ENCODE measurements at regions not wholly inside any gene's neighbourhood (a gene's known extent, or its start where the extent isn't known, plus 50 kb on each side); places are given as distances from the start of the nearest gene placed in this dataset.
A peak's percentile ranks its signal among the peaks of the same experiment; 100 is the strongest.

DNA sequence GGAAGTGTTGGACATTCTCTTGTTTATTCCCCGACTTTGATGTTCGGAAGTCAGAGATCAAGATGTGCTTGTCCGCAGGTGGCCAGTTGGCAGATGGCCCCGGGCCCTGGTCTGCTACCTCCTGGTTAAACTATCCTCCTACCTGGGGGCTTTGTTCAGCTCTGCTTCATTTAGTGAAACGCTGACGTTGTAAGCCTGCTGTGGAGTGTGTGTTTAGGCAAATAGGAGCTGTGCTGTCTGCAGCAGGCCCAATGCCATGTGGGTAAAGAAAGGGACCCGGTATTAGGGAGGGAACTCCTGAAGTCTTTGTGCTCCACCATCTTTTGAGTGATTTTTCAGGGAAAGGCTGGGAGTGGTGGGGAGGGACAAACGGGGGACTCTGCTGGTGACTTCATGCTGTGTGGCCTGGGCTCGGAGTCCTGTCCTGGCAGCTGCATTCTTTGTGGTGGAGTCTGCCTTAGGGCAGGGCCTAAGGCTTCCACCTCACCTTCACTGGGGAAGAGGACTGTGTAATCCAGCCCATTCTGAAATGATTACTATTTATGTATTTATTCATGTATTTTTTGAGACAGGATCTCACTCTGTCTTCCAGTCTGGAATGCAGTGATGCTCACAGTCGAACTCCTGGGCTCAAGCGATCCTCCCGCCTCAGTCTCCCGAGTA is 171.1 kb upstream of the KLF6 start:
- H3K27me3 ChIP-seq (ENCODE audit: control insufficient read depth, insufficient read depth, low read length): no peaks in the 10 kb centered on the region
- POLR2A ChIA-PET: interaction anchor here (1.7 kb wide), 1 partner anchor 102 kb away, joined by 3 read pairs; no protein-coding TSS in a partner anchor
- H3K27ac ChIP-seq (ENCODE audit: low read length): peak overlapping the region; percentile 96
- intact Hi-C loops (cut with micrococcal nuclease; ENCODE audit: unreplicated experiment) (loop anchor here (10.0 kb wide), 1 partner anchor 99 kb away; no protein-coding TSS in a partner anchor), in situ Hi-C loops (cut with HindIII; ENCODE audit: low pct_unique_long_range_greater_than_20kb, low sequenced_read_pairs) (no loop called here)
- BruUV-seq (replicated peaks): no TSS peak
- H3K9me3 ChIP-seq (ENCODE audit: control insufficient read depth, insufficient read depth, low read depth, low read length): no peaks in the 10 kb centered on the region
- H3K4me3 ChIP-seq (ENCODE audit: low read depth in 2 of 2, low read length in 2 of 2): no peak overlapping the region
- peak; percentile 62 for ATAC-seq
- CTCF ChIA-PET: no interaction called here
- DNase-seq (ENCODE audit: low read depth, low spot score): no peak
- H3K4me1 ChIP-seq (ENCODE audit: control insufficient read depth, insufficient read depth, low read length): peaks cover 48% of the 10 kb centered on the region
- no peaks in the 10 kb centered on the region for H3K36me3 ChIP-seq (ENCODE audit: control insufficient read depth, insufficient read depth, low read length)
- TF ChIP-seq TCF7L2 (IDR thresholded peaks at IDR 0.05; ENCODE audit: low read depth, low read length) (peak; percentile 76), POLR2AphosphoS5 (IDR thresholded peaks at IDR 0.05; ENCODE audit: low read depth, low read length) (no peak)

DNA sequence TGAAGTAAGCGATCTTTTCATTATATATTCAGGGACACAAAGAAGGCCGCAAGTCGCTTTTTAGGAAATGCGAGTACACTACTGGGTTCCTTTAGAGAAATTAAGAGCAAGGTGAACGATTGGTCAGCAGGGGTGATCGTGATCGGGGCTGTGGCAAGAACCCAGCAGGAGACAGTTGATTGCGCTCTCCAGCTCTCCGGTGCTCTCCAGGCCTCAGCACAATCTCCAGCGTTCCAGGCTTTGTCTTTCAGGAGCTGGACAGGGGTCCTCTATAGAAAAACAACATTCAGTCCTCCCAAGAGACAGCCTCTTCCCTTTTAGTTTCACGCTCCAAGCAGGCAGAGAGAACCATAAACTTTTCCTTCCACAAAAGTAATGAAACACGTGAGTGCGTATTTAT is 170.5 kb upstream of the KLF6 start:
- Histone ChIP-seq H3K4me1 (ENCODE audit: control insufficient read depth, insufficient read depth, low read length) (peaks cover 43% of the 10 kb centered on the region), H3K4me3 (ENCODE audit: low read depth in 2 of 2, low read length in 2 of 2) (no peak overlapping the region), H3K27me3 (ENCODE audit: control insufficient read depth, insufficient read depth, low read length) (no peaks in the 10 kb centered on the region), H3K36me3 (ENCODE audit: control insufficient read depth, insufficient read depth, low read length) (no peaks in the 10 kb centered on the region), H3K27ac (ENCODE audit: low read length) (peak overlapping the region; percentile 96), H3K9me3 (ENCODE audit: control insufficient read depth, insufficient read depth, low read depth, low read length) (no peaks in the 10 kb centered on the region)
- intact Hi-C loops (cut with micrococcal nuclease; ENCODE audit: unreplicated experiment) (loop anchor here (10.0 kb wide), 1 partner anchor 99 kb away; no protein-coding TSS in a partner anchor), in situ Hi-C loops (cut with HindIII; ENCODE audit: low pct_unique_long_range_greater_than_20kb, low sequenced_read_pairs) (no loop called here)
- TF ChIP-seq, protein P1, sequence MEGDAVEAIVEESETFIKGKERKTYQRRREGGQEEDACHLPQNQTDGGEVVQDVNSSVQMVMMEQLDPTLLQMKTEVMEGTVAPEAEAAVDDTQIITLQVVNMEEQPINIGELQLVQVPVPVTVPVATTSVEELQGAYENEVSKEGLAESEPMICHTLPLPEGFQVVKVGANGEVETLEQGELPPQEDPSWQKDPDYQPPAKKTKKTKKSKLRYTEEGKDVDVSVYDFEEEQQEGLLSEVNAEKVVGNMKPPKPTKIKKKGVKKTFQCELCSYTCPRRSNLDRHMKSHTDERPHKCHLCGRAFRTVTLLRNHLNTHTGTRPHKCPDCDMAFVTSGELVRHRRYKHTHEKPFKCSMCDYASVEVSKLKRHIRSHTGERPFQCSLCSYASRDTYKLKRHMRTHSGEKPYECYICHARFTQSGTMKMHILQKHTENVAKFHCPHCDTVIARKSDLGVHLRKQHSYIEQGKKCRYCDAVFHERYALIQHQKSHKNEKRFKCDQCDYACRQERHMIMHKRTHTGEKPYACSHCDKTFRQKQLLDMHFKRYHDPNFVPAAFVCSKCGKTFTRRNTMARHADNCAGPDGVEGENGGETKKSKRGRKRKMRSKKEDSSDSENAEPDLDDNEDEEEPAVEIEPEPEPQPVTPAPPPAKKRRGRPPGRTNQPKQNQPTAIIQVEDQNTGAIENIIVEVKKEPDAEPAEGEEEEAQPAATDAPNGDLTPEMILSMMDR (IDR thresholded peaks at IDR 0.05): no peak
- TF ChIP-seq, protein P2, sequence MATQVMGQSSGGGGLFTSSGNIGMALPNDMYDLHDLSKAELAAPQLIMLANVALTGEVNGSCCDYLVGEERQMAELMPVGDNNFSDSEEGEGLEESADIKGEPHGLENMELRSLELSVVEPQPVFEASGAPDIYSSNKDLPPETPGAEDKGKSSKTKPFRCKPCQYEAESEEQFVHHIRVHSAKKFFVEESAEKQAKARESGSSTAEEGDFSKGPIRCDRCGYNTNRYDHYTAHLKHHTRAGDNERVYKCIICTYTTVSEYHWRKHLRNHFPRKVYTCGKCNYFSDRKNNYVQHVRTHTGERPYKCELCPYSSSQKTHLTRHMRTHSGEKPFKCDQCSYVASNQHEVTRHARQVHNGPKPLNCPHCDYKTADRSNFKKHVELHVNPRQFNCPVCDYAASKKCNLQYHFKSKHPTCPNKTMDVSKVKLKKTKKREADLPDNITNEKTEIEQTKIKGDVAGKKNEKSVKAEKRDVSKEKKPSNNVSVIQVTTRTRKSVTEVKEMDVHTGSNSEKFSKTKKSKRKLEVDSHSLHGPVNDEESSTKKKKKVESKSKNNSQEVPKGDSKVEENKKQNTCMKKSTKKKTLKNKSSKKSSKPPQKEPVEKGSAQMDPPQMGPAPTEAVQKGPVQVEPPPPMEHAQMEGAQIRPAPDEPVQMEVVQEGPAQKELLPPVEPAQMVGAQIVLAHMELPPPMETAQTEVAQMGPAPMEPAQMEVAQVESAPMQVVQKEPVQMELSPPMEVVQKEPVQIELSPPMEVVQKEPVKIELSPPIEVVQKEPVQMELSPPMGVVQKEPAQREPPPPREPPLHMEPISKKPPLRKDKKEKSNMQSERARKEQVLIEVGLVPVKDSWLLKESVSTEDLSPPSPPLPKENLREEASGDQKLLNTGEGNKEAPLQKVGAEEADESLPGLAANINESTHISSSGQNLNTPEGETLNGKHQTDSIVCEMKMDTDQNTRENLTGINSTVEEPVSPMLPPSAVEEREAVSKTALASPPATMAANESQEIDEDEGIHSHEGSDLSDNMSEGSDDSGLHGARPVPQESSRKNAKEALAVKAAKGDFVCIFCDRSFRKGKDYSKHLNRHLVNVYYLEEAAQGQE (IDR thresholded peaks at IDR 0.05; ENCODE audit: insufficient read depth in 1 of 2, low read depth in 2 of 2, low read length in 1 of 2): peak; percentile 74 to 75
- TF ChIP-seq TCF7L2 (IDR thresholded peaks at IDR 0.05; ENCODE audit: low read depth, low read length): no peak
- no peak for DNase-seq (ENCODE audit: low read depth, low spot score)
- ChIA-PET CTCF (no interaction called here), POLR2A (interaction anchor here (1.7 kb wide), 1 partner anchor 103 kb away, joined by 3 read pairs; no protein-coding TSS in a partner anchor)
- peak; percentile 85 for ATAC-seq
- no TSS peak for BruUV-seq (replicated peaks)

DNA sequence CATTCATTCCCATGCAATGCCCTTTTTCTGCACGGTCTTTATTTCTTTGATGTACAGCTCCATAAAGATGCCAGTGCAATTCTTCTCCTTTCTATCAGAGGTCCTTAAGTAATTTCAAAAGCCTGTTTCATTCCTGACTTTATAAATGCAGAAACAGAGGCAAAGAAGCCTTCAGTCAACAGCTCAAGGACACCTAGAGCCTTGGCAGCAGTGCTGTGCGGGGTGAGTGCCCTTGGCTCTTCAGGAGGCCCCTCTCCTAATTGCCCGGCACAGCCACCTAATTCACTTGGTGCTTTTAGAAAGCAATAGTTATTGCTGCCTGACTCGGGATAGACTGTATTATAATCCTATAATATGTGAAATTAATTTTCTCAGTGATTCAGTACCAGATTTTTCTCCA is 169.6 kb upstream of the KLF6 start:
- intact Hi-C loops (cut with micrococcal nuclease; ENCODE audit: unreplicated experiment): loop anchor here (10.0 kb wide), 1 partner anchor 100 kb away; no protein-coding TSS in a partner anchor
- BruUV-seq (replicated peaks): no TSS peak
- Histone ChIP-seq H3K9me3 (ENCODE audit: control insufficient read depth, insufficient read depth, low read depth, low read length) (no peaks in the 10 kb centered on the region), H3K4me3 (ENCODE audit: low read depth in 2 of 2, low read length in 2 of 2) (no peak overlapping the region), H3K36me3 (ENCODE audit: control insufficient read depth, insufficient read depth, low read length) (no peaks in the 10 kb centered on the region), H3K27ac (ENCODE audit: low read length) (peak overlapping the region; percentile 96), H3K4me1 (ENCODE audit: control insufficient read depth, insufficient read depth, low read length) (peaks cover 35% of the 10 kb centered on the region), H3K27me3 (ENCODE audit: control insufficient read depth, insufficient read depth, low read length) (no peaks in the 10 kb centered on the region)
- in situ Hi-C loops (cut with HindIII; ENCODE audit: low pct_unique_long_range_greater_than_20kb, low sequenced_read_pairs): no loop called here
- ChIA-PET CTCF (no interaction called here), POLR2A (interaction anchor here (0.6 to 0.7 kb wide), 3 partner anchors 48 to 170 kb away, joined by 3 to 6 read pairs (median 4); partner anchors contain the start of gene KLF6)
- ATAC-seq: no peak
- TF ChIP-seq POLR2AphosphoS5 (IDR thresholded peaks at IDR 0.05; ENCODE audit: low read depth, low read length): no peak
- TF ChIP-seq, protein P2 (IDR thresholded peaks at IDR 0.05; ENCODE audit: insufficient read depth in 1 of 2, low read depth in 2 of 2, low read length in 1 of 2): no peak
- TF ChIP-seq, protein P1 (IDR thresholded peaks at IDR 0.05): no peak
- TF ChIP-seq SIN3A (IDR thresholded peaks at IDR 0.05; ENCODE audit: borderline replicate concordance, insufficient read depth, low read depth, low read length): no peak
- TF ChIP-seq TCF7L2 (IDR thresholded peaks at IDR 0.05; ENCODE audit: low read depth, low read length): peak; percentile 26; the same call in 1 of the 2 replicates
- DNase-seq (ENCODE audit: low read depth, low spot score): no peak

All from Panc1 (cell line).